GM23338 (cell line): ENCODE measurements at regions not wholly inside any gene's neighbourhood (a gene's known extent, or its start where the extent isn't known, plus 50 kb on each side); places are given as distances from the start of the nearest gene placed in this dataset.

ENCODE experiments used
- CREB1 ChIP-seq: fragments of 250-450 bp; sonication (Bioruptor Pico); IDR thresholded peaks from 2 replicates; pipeline ENCODE4 v1.5.0; 2020; ENCODE audit warnings: low read depth, mild to moderate bottlenecking, moderate library complexity
- CTCF ChIP-seq, 2 experiments: fragments of 200-600 bp in 1 of 2; sonication (generic) in 1 of 2; conservative IDR thresholded peaks; 2 replicates each; pipeline versions ENCODE4 v1.5.1 to v1.6.1; 2016 to 2017; ENCODE audit warnings: antibody characterized with exemption in 2 of 2, low read depth in 2 of 2, mild to moderate bottlenecking in 2 of 2, moderate library complexity in 1 of 2
- ETS1 ChIP-seq: IDR thresholded peaks from 2 replicates; pipeline ENCODE4 v1.6.1; 2016; ENCODE audit warnings: antibody characterized with exemption
- EZH2 ChIP-seq: fragments of 200-600 bp; sonication (generic); IDR thresholded peaks from one replicate; pipeline ENCODE4 v1.8.0; 2017; ENCODE audit warnings: antibody characterized with exemption, mild to moderate bottlenecking, low read depth; ENCODE audit not compliant: unreplicated experiment
- EZH2phosphoT487 ChIP-seq: fragments of 200-600 bp; sonication (generic); IDR thresholded peaks from one replicate; pipeline ENCODE4 v1.8.1; 2018; ENCODE audit warnings: antibody characterized with exemption; ENCODE audit not compliant: unreplicated experiment
- JUNB ChIP-seq: IDR thresholded peaks from one replicate; pipeline ENCODE4 v1.6.1; 2016; ENCODE audit warnings: antibody characterized with exemption; ENCODE audit not compliant: unreplicated experiment
- NANOG ChIP-seq: IDR thresholded peaks from 2 replicates; pipeline ENCODE4 v1.6.1; 2016; ENCODE audit warnings: antibody characterized with exemption, borderline replicate concordance
- POLR2AphosphoS5 ChIP-seq: IDR thresholded peaks from 2 replicates; pipeline ENCODE4 v1.6.1; 2016; ENCODE audit warnings: antibody characterized with exemption, low read depth
- REST ChIP-seq: IDR thresholded peaks from one replicate; pipeline ENCODE4 v1.6.1; 2018; ENCODE audit warnings: antibody characterized with exemption; ENCODE audit not compliant: unreplicated experiment
- STAT1 ChIP-seq: IDR thresholded peaks from one replicate; pipeline ENCODE4 v1.6.1; 2016; ENCODE audit warnings: antibody characterized with exemption; ENCODE audit not compliant: unreplicated experiment
- ZNF114 ChIP-seq: fragments of 250-450 bp; sonication (Bioruptor Pico); IDR thresholded peaks from 2 replicates; pipeline ENCODE4 v1.5.0; 2020; ENCODE audit warnings: mild to moderate bottlenecking, moderate library complexity
- ZNF331 ChIP-seq: fragments of 250-450 bp; sonication (Bioruptor Pico); IDR thresholded peaks from 2 replicates; pipeline ENCODE4 v1.5.0; 2020; ENCODE audit warnings: low read depth, mild to moderate bottlenecking, moderate library complexity

GRCh38 chrX:1853447-1853846 lies 238.6 kb downstream of the ASMT start:
- TF ChIP-seq POLR2AphosphoS5 (no peak), CTCF (conservative IDR thresholded peaks at IDR 0.05; ENCODE audit: low read depth in 2 of 2) (no peak), REST (no peak), EZH2 (no peak), STAT1 (no peak), CREB1 (CRISPR knock-in tag) (no peak), EZH2phosphoT487 (no peak), NANOG (no peak), JUNB (no peak), ZNF114 (CRISPR knock-in tag) (no peak), ZNF331 (CRISPR knock-in tag) (no peak), ETS1 (no peak)
